ENCODE measurements at regions not wholly inside any gene's neighbourhood (a gene's known extent, or its start where the extent isn't known, plus 50 kb on each side); places are given as distances from the start of the nearest gene placed in this dataset.
"Not testable (repeated sequence)": the region's sequence is repeated elsewhere in the genome, so short reads cannot be mapped to it uniquely, and the experiment has no call there.

- not testable (repeated sequence) for DNase-seq (ENCODE audit: low spot score)
These were observed 141.7 kb downstream of the ARRDC3 start for GRCh38 chr5:91241460-91241859.

- no peak for DNase-seq (ENCODE audit: low spot score)
These were observed 142.9 kb downstream of the ARRDC3 start for GRCh38 chr5:91240175-91240574.

- no peak for DNase-seq (ENCODE audit: low spot score)
These were observed 147.8 kb downstream of the ARRDC3 start for GRCh38 chr5:91235271-91235694.

- no peak for DNase-seq (ENCODE audit: low spot score)
These were observed 150.6 kb downstream of the ARRDC3 start for GRCh38 chr5:91232523-91232922.

- no peak for DNase-seq (ENCODE audit: low spot score)
These were observed 153.9 kb downstream of the ARRDC3 start for GRCh38 chr5:91229031-91229727.

- DNase-seq (ENCODE audit: low spot score): no peak
These were observed 154.9 kb downstream of the ARRDC3 start for GRCh38 chr5:91228188-91228587.

- peak; percentile 14 for DNase-seq (ENCODE audit: low spot score)
These were observed 157.1 kb downstream of the ARRDC3 start for GRCh38 chr5:91225848-91226686.

GRCh38 chr5:91224969-91225368 lies 158.1 kb downstream of the ARRDC3 start:
- DNase-seq (ENCODE audit: low spot score): no peak

- no peak for DNase-seq (ENCODE audit: low spot score)
These were observed 158.7 kb downstream of the ARRDC3 start for GRCh38 chr5:91224456-91224855.

GRCh38 chr5:91223886-91224285 lies 159.2 kb downstream of the ARRDC3 start:
- DNase-seq (ENCODE audit: low spot score): no peak

GRCh38 chr5:91222482-91222881 lies 160.6 kb downstream of the ARRDC3 start:
- DNase-seq (ENCODE audit: low spot score): no peak

GRCh38 chr5:91221917-91222316 lies 161.2 kb downstream of the ARRDC3 start:
- no peak for DNase-seq (ENCODE audit: low spot score)

GRCh38 chr5:91219803-91220371 lies 163.2 kb downstream of the ARRDC3 start:
- DNase-seq (ENCODE audit: low spot score): peak; percentile 50

- DNase-seq (ENCODE audit: low spot score): no peak
These were observed 163.9 kb downstream of the ARRDC3 start for GRCh38 chr5:91219091-91219802.

- no peak for DNase-seq (ENCODE audit: low spot score)
These were observed 165.3 kb downstream of the ARRDC3 start for GRCh38 chr5:91217859-91218258.

- no peak for DNase-seq (ENCODE audit: low spot score)
These were observed 168.5 kb downstream of the ARRDC3 start for GRCh38 chr5:91214571-91214970.

Data from NAMALWA (cell line).